Tibial artery (tissue), 4 donors: ENCODE measurements at regions not wholly inside any gene's neighbourhood (a gene's known extent, or its start where the extent isn't known, plus 50 kb on each side); places are given as distances from the start of the nearest gene placed in this dataset.

ENCODE experiments used
- DNase-seq, 2 donors: peaks; one replicate each; pipeline ENCODE4 v3.0.0-alpha.2; 2019
- H3K27ac ChIP-seq, 2 donors: fragments of 200-600 bp; sonication (generic) in 1 of 2; 1 replicate in 1 of 2; 2 replicates in 1 of 2; pipeline ENCODE4 v1.5.1; 2018 to 2019; ENCODE audit warnings: mild to moderate bottlenecking in 1 of 2
- H3K27me3 ChIP-seq, 2 donors: fragments of 200-600 bp; sonication (generic) in 1 of 2; one replicate each; pipeline versions ENCODE4 v1.5.1 to v1.6.0; 2016 to 2019
- H3K36me3 ChIP-seq, 3 donors: fragments of 200-600 bp; sonication (generic) in 2 of 3; one replicate each; pipeline ENCODE4 v1.5.1; 2016 to 2019; ENCODE audit warnings: mild to moderate bottlenecking in 2 of 3
- H3K4me1 ChIP-seq, 4 donors: fragments of 200-600 bp; sonication (generic) in 2 of 4; 1 replicate in 3 of 4; 2 replicates in 1 of 4; pipeline ENCODE4 v1.5.1; 2016 to 2019
- H3K4me3 ChIP-seq, 2 donors: fragments of 200-600 bp; sonication (generic) in 1 of 2; 1 replicate in 1 of 2; 2 replicates in 1 of 2; pipeline ENCODE4 v1.5.1; 2018 to 2019; ENCODE audit warnings: mild to moderate bottlenecking in 2 of 2
- H3K9me3 ChIP-seq, 3 donors: fragments of 200-600 bp; sonication (generic) in 1 of 3; one replicate each; pipeline ENCODE4 v1.5.1; 2016 to 2019
- intact Hi-C: fragments of 100-400 bp; cut with DNase I; formaldehyde crosslinking; loops from one replicate; pipeline ENCODE4 v1.15.0; 2023; ENCODE audit warnings: low total_unique reads
- TF ChIP-seq, protein P1 (sequence below), 2 experiments: fragments of 200-600 bp in 1 of 2; fragments of 450-650 bp in 1 of 2; IDR thresholded peaks; one replicate each; pipeline ENCODE4 v1.5.1; 2017 to 2019; ENCODE audit warnings: antibody characterized with exemption in 2 of 2, mild to moderate bottlenecking in 1 of 2, moderate library complexity in 1 of 2

DNA sequence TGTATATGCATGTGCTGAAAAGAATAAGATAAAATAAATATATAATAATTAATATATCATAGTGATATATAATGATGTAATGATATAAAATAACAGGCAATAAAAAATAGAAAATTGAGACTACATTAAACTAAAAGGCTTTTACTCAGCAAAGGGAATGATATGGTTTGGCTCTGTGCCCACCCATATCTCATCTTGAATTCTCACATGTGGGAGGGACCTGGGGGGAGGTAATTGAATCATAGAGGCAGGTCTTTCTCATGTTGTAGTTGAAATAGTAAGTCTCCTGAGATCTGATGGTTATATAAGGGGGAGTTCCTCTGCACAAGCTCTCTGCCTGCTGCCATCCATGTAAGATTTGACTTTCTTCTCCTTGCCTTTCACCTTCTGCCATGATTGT lies 1550.9 kb upstream of the CDH6 start:
- no peak overlapping the region for H3K27ac ChIP-seq
- intact Hi-C loops: no loop called here
- no peaks in the 10 kb centered on the region for H3K4me1 ChIP-seq
- no peaks in the 10 kb centered on the region for H3K27me3 ChIP-seq
- H3K4me3 ChIP-seq: no peak overlapping the region
- DNase-seq: no peak
- TF ChIP-seq, protein P1, sequence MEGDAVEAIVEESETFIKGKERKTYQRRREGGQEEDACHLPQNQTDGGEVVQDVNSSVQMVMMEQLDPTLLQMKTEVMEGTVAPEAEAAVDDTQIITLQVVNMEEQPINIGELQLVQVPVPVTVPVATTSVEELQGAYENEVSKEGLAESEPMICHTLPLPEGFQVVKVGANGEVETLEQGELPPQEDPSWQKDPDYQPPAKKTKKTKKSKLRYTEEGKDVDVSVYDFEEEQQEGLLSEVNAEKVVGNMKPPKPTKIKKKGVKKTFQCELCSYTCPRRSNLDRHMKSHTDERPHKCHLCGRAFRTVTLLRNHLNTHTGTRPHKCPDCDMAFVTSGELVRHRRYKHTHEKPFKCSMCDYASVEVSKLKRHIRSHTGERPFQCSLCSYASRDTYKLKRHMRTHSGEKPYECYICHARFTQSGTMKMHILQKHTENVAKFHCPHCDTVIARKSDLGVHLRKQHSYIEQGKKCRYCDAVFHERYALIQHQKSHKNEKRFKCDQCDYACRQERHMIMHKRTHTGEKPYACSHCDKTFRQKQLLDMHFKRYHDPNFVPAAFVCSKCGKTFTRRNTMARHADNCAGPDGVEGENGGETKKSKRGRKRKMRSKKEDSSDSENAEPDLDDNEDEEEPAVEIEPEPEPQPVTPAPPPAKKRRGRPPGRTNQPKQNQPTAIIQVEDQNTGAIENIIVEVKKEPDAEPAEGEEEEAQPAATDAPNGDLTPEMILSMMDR (IDR thresholded peaks at IDR 0.05): no peak
- H3K9me3 ChIP-seq: no peaks in the 10 kb centered on the region
- H3K36me3 ChIP-seq: no peaks in the 10 kb centered on the region

DNA sequence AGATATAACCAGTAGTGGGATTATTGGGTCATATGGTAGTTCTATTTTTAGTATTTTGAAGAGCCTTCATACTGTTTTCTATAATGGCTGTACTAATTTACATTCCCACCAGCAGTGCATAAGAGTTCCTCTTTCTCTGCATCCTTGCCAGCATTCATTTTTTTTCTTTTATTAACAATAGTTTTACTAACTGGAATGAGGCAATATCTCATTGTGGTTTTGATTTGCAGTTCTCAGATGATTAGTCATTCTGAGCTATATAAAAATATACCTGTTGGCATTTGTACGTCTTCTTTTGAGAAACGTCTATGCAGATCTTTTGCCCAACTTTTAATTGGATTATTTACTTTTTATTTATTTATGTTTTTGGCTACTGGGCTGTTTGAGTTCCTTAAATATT lies 1579.3 kb upstream of the CDH6 start:
- H3K27me3 ChIP-seq: no peaks in the 10 kb centered on the region
- no peak overlapping the region for H3K4me3 ChIP-seq
- no peaks in the 10 kb centered on the region for H3K36me3 ChIP-seq
- intact Hi-C loops: no loop called here
- H3K9me3 ChIP-seq: peaks cover 0 to 5% (median 0%) of the 10 kb centered on the region in 3 donors
- no peak for DNase-seq
- TF ChIP-seq, protein P1 (IDR thresholded peaks at IDR 0.05): no peak
- no peaks in the 10 kb centered on the region for H3K4me1 ChIP-seq
- H3K27ac ChIP-seq: no peak overlapping the region

DNA sequence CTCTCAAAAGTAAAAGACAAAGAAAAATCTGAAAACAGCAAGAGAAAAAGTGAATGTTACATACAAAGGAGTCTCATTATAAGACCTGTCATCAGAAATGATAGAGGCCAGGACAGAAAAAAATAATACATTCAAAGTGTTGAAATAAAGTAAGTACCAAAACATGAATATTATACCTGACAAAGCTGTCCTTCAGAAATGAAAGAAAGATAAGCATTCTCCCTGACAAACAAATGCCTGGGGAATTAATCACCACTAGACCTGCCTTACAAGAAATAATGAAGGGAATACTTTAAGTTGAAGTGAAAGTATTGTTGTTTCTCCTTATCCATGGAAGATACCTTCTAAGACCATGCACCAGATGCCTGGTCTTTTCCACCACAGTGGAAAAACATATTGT lies 1605.2 kb upstream of the CDH6 start:
- Histone ChIP-seq H3K36me3 (no peaks in the 10 kb centered on the region), H3K27me3 (no peaks in the 10 kb centered on the region), H3K9me3 (no peaks in the 10 kb centered on the region), H3K4me3 (no peak overlapping the region), H3K27ac (no peak overlapping the region), H3K4me1 (no peaks in the 10 kb centered on the region)
- intact Hi-C loops: no loop called here
- TF ChIP-seq, protein P1 (IDR thresholded peaks at IDR 0.05): no peak
- no peak for DNase-seq

DNA sequence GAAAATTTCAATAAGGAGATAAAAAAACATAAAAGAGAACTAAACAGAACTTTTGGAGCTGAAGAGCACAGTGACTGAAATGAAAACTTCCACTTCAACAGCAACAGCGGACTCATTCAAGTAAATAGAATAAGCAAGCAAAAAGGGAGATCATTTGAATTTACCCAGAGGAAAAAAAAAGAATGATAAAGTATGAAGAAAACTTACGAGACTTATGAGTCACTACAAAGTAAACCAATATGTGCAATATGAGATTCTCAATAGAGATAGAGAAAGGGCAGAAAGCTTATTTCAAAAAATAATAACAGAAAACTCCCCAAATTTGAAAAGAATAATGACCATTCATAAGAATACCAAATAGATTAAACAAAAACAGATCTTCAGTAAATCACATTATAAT lies 1605.7 kb upstream of the CDH6 start:
- no peak for DNase-seq
- Histone ChIP-seq H3K27me3 (no peaks in the 10 kb centered on the region), H3K4me1 (no peaks in the 10 kb centered on the region), H3K27ac (no peak overlapping the region), H3K36me3 (no peaks in the 10 kb centered on the region), H3K4me3 (no peak overlapping the region), H3K9me3 (no peaks in the 10 kb centered on the region)
- TF ChIP-seq, protein P1 (IDR thresholded peaks at IDR 0.05): no peak
- intact Hi-C loops: no loop called here

DNA sequence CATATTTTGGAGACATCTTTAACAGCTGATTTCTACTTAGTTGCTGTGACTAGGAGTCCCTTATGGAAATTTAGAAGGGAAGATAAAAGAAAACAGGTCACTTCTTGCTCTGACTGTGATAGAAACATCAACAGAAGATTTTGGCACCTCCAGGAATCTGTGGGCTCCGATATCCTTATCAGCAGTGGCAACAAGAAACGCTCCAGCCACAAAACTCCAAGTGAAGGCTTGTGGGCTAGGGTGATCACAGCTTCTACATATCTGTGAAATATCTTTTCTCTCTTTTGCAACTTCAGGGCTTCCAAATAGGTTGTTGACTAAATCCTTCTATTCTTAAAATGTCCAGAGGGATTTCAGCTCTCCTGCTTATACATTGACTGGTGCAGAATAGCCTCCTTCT lies 1625.5 kb upstream of the CDH6 start:
- no peak for DNase-seq
- Histone ChIP-seq H3K27me3 (no peaks in the 10 kb centered on the region), H3K4me3 (no peak overlapping the region), H3K27ac (no peak overlapping the region), H3K9me3 (no peaks in the 10 kb centered on the region), H3K36me3 (no peaks in the 10 kb centered on the region), H3K4me1 (no peaks in the 10 kb centered on the region)
- TF ChIP-seq, protein P1 (IDR thresholded peaks at IDR 0.05): no peak
- intact Hi-C loops: no loop called here

DNA sequence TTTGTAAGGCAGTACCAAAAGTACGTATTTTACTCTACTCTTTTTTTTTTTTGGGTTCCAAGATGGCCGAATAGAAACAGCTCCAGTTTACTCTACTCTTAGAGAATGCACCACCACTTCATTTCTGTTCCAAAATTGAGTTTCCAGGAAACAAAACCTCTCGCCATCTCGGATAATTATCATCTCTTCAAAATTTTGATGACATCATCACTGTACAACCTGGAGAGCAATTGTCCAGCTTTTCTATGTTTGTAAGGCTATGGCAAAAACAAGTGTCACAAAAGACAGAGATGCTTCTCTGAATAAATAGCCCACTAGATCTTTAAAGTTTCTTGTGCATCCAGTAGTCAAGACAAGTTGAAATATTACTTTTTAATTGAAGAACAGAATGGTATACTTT lies 1631.9 kb upstream of the CDH6 start:
- intact Hi-C loops: no loop called here
- TF ChIP-seq, protein P1 (IDR thresholded peaks at IDR 0.05): no peak

More for the DNA sequence above, 1631.9 kb upstream of the CDH6 start:
- H3K4me3 ChIP-seq: no peak overlapping the region
- no peaks in the 10 kb centered on the region for H3K9me3 ChIP-seq
- no peaks in the 10 kb centered on the region for H3K27me3 ChIP-seq
- H3K27ac ChIP-seq: no peak overlapping the region
- H3K36me3 ChIP-seq: no peaks in the 10 kb centered on the region
- DNase-seq: no peak
- H3K4me1 ChIP-seq: no peaks in the 10 kb centered on the region
